GM19238 (cell line): ENCODE measurements at regions not wholly inside any gene's neighbourhood (a gene's known extent, or its start where the extent isn't known, plus 50 kb on each side); places are given as distances from the start of the nearest gene placed in this dataset.

Source experiments
- DNase-seq: peaks from one replicate; pipeline ENCODE4 v3.0.0; 2011; ENCODE audit warnings: low spot score; ENCODE audit not compliant: insufficient read length

- no peak for DNase-seq
Observed at GRCh38 chr15:77738441-77739302, 106.0 kb upstream of the LINGO1 start.

GRCh38 chr15:77738038-77738370 is 105.3 kb upstream of the LINGO1 start:
- no peak for DNase-seq

- DNase-seq: no peak
Observed at GRCh38 chr15:77737238-77738037, 104.7 kb upstream of the LINGO1 start.

- DNase-seq: no peak
Observed at GRCh38 chr15:77734306-77734705, 101.6 kb upstream of the LINGO1 start.

GRCh38 chr15:77733579-77734300 is 101.0 kb upstream of the LINGO1 start:
- DNase-seq: no peak

GRCh38 chr15:77732514-77733335 is 100.0 kb upstream of the LINGO1 start:
- no peak for DNase-seq

- no peak for DNase-seq
Observed at GRCh38 chr15:77731945-77732344, 99.2 kb upstream of the LINGO1 start.

- no peak for DNase-seq
Observed at GRCh38 chr15:77731067-77731466, 98.4 kb upstream of the LINGO1 start.

GRCh38 chr15:77727635-77728304 is 95.1 kb upstream of the LINGO1 start:
- DNase-seq: no peak

GRCh38 chr15:77724715-77725114 is 92.0 kb upstream of the LINGO1 start:
- DNase-seq: no peak

GRCh38 chr15:77723756-77724155 is 91.0 kb upstream of the LINGO1 start:
- no peak for DNase-seq

- DNase-seq: no peak
Observed at GRCh38 chr15:77722759-77723460, 90.2 kb upstream of the LINGO1 start.

- DNase-seq: no peak
Observed at GRCh38 chr15:77721963-77722362, 89.3 kb upstream of the LINGO1 start.

- DNase-seq: no peak
Observed at GRCh38 chr15:77720655-77721054, 87.9 kb upstream of the LINGO1 start.

- no peak for DNase-seq
Observed at GRCh38 chr15:77720173-77720572, 87.5 kb upstream of the LINGO1 start.

GRCh38 chr15:77719450-77719849 is 86.7 kb upstream of the LINGO1 start:
- no peak for DNase-seq

GRCh38 chr15:77717333-77717990 is 84.8 kb upstream of the LINGO1 start:
- no peak for DNase-seq

GRCh38 chr15:77716632-77717332 is 84.1 kb upstream of the LINGO1 start:
- DNase-seq: no peak

- no peak for DNase-seq
Observed at GRCh38 chr15:77715860-77716259, 83.1 kb upstream of the LINGO1 start.
